Nephron (organoid): ENCODE measurements at regions not wholly inside any gene's neighbourhood (a gene's known extent, or its start where the extent isn't known, plus 50 kb on each side); places are given as distances from the start of the nearest gene placed in this dataset.

ENCODE experiments used
- H3K27ac Mint-ChIP-seq, 3 experiments: 2 replicates each; pipeline ENCODE4 v1.8.0; 2020; ENCODE audit warnings: mixed read lengths in 3 of 3, mild to moderate bottlenecking in 2 of 3, moderate library complexity in 1 of 3
- H3K27me3 Mint-ChIP-seq: 2 replicates; pipeline ENCODE4 v1.8.0; 2021; ENCODE audit warnings: low read depth, mild to moderate bottlenecking, moderate library complexity, mixed read lengths
- H3K36me3 Mint-ChIP-seq: 2 replicates; pipeline ENCODE4 v1.8.0; 2020; ENCODE audit warnings: low read depth, mixed read lengths
- H3K4me1 Mint-ChIP-seq: 2 replicates; pipeline ENCODE4 v1.8.0; 2020; ENCODE audit warnings: mixed read lengths
- H3K4me3 Mint-ChIP-seq, 3 experiments: 2 replicates each; pipeline ENCODE4 v1.8.0; 2020; ENCODE audit warnings: mild to moderate bottlenecking in 3 of 3, mixed read lengths in 3 of 3, moderate library complexity in 2 of 3
- H3K9me3 Mint-ChIP-seq: 2 replicates; pipeline ENCODE4 v1.8.0; 2020; ENCODE audit warnings: mixed read lengths
- TF ChIP-seq, protein P1 (sequence below), 3 experiments: fragments of 200-600 bp; sonication (generic); IDR thresholded peaks; one replicate each; pipeline ENCODE4 v1.5.0; 2021; ENCODE audit warnings: antibody characterized with exemption in 3 of 3; ENCODE audit not compliant: unreplicated experiment in 3 of 3

DNA sequence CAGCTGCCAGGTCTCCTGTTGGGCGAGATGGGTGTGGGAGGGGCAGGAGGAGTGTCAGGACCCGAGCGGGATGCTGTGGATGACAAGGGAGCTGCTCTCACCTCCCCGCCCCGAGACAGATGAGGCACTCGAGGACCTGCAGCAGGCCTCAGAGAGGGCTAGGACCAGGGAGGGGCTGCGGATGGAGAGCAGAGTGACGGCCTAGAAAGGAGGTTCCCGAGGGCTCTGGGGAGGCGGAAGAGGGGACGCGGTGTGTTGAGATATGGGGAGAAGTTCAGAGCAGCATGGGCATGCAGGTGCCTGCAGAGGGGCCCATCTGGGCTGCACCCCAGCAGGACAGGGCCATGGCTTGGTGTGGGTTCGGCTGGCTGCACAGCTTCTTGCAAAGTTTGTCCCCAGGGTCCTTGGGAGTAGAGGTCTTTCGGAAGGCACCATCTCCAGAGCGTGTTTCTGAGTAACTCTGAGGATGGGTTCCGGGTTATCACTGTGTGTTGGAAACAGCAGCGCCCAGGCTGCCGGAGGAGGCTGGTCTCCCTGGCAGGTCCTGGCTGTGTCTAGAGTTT lies 104.6 kb downstream of the PAX1 start:
- peaks cover 3% of the 10 kb centered on the region for H3K36me3 Mint-ChIP-seq
- TF ChIP-seq, protein P1, sequence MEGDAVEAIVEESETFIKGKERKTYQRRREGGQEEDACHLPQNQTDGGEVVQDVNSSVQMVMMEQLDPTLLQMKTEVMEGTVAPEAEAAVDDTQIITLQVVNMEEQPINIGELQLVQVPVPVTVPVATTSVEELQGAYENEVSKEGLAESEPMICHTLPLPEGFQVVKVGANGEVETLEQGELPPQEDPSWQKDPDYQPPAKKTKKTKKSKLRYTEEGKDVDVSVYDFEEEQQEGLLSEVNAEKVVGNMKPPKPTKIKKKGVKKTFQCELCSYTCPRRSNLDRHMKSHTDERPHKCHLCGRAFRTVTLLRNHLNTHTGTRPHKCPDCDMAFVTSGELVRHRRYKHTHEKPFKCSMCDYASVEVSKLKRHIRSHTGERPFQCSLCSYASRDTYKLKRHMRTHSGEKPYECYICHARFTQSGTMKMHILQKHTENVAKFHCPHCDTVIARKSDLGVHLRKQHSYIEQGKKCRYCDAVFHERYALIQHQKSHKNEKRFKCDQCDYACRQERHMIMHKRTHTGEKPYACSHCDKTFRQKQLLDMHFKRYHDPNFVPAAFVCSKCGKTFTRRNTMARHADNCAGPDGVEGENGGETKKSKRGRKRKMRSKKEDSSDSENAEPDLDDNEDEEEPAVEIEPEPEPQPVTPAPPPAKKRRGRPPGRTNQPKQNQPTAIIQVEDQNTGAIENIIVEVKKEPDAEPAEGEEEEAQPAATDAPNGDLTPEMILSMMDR (IDR thresholded peaks at IDR 0.05; ENCODE audit: unreplicated experiment in 3 of 3) = no peak
- no peak overlapping the region for H3K27ac Mint-ChIP-seq
- peaks cover 19% of the 10 kb centered on the region for H3K27me3 Mint-ChIP-seq
- H3K4me3 Mint-ChIP-seq = no peak overlapping the region
- peaks cover 7% of the 10 kb centered on the region for H3K9me3 Mint-ChIP-seq
- H3K4me1 Mint-ChIP-seq = peaks cover 4% of the 10 kb centered on the region

DNA sequence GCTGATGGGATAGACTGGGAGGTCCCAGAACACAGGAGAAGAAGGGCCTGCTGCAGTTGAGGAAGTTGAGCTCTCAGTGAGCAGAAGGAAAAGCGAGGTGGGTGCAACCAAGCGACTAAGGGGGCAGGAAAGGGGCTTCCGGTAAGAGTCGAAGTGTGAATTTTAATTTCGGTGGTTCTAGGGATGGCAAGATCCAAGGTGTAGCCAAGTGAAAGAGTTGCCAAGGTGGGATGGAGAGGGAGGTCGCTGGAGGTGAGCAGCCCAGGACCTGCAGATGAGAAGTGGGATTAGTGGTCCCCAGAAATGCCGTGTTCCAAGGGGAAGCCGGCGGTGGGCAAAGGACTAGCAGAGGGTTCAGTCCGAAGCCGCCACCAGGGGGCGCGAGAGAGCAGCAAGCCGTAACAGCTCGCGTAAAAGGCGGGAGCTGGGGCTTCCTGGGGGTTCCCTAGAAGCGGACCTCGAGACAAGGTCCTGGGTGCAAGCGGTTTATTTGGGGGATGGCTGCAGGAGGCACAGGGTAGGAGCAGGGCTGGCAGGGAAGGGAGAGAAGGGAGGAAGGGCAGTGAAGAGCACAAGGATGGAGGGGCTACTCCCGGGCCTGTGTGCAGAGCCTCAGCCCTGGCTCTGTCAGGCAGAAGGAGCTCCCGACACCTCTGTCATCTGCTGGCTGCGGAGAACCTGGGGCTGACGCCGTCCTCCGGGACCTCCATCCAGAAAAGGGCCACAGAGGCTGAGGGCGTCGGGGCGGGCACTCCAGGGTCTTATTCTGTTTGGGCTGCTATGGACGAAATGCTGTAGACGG lies 103.6 kb downstream of the PAX1 start:
- H3K36me3 Mint-ChIP-seq = peaks cover 3% of the 10 kb centered on the region
- H3K9me3 Mint-ChIP-seq = peaks cover 7% of the 10 kb centered on the region
- H3K27me3 Mint-ChIP-seq = peaks cover 19% of the 10 kb centered on the region
- peaks cover 6% of the 10 kb centered on the region for H3K4me1 Mint-ChIP-seq
- H3K27ac Mint-ChIP-seq = no peak overlapping the region
- TF ChIP-seq, protein P1 (IDR thresholded peaks at IDR 0.05; ENCODE audit: unreplicated experiment in 3 of 3) = peak; percentile 57 to 72 (median 70)
- no peak overlapping the region for H3K4me3 Mint-ChIP-seq

DNA sequence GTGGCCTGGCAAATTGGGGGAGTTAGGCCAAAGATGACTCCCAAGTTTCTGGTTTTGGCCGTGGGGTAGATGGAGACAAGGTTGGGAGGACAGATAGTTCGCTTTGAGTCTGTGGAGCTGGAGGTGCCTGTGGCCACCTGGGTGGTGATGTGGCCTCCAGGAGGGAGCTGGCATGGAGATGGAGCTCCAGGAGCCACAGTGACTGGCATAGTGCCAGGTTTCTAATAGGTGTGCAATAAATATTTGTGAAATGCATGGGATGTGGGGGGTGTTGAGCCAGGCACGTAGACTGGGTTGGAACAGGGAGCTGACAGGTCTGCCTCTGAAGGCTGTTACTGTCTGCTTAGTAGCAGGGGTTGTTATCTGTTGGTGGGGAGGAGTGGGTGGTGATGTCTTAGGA lies 102.7 kb downstream of the PAX1 start:
- H3K36me3 Mint-ChIP-seq = peaks cover 3% of the 10 kb centered on the region
- H3K27me3 Mint-ChIP-seq = peaks cover 22% of the 10 kb centered on the region
- H3K4me3 Mint-ChIP-seq = no peak overlapping the region
- TF ChIP-seq, protein P1 (IDR thresholded peaks at IDR 0.05; ENCODE audit: unreplicated experiment in 3 of 3) = no peak
- peaks cover 7% of the 10 kb centered on the region for H3K9me3 Mint-ChIP-seq
- H3K27ac Mint-ChIP-seq = no peak overlapping the region
- H3K4me1 Mint-ChIP-seq = peaks cover 6% of the 10 kb centered on the region

DNA sequence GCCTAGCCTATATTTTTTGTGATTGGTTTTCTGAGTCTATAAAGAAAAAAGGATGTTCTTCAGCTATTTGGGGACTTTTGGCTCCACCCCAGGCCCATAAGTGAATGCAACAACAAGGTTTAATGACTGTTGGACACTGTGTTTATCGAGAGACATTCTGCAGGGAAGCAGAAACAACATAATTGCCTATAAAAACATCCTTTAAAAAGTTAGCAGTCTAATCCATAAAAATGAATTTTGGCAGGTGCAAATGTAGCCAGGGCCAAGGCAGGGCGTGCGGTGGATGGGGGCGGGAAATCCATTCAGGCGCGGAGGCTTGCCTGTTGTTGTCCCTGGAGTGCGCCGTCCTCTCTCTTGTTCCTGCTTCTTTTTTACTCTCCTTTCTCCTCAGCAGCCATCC lies 99.3 kb downstream of the PAX1 start:
- Mint-ChIP-seq H3K4me1 (peaks cover 13% of the 10 kb centered on the region), H3K4me3 (no peak overlapping the region), H3K27me3 (peaks cover 17% of the 10 kb centered on the region), H3K27ac (no peak overlapping the region), H3K36me3 (peaks cover 3% of the 10 kb centered on the region), H3K9me3 (peaks cover 7% of the 10 kb centered on the region)
- TF ChIP-seq, protein P1 (IDR thresholded peaks at IDR 0.05; ENCODE audit: unreplicated experiment in 3 of 3) = no peak

DNA sequence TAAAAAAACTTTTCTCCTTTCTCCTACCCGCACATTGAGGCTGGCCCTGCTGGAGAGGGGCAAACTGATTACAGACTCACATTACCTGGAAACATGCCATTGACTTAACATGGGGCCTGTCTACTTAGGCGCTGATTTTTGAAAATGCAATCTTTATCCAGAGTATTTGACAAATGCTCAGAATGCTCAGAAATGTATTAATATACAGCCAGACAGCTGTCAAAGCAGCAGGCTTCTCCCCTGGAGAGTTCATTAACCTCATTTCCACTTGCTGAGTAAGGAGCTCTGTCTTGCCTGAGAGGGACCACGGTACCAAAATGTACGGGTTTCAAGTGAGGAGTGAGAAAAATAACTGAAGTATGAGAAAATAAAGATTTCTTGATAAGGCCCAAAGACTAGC lies 95.7 kb downstream of the PAX1 start:
- no peaks in the 10 kb centered on the region for H3K9me3 Mint-ChIP-seq
- H3K27ac Mint-ChIP-seq = no peak overlapping the region
- peaks cover 13% of the 10 kb centered on the region for H3K4me1 Mint-ChIP-seq
- H3K4me3 Mint-ChIP-seq = no peak overlapping the region
- H3K36me3 Mint-ChIP-seq = no peaks in the 10 kb centered on the region
- TF ChIP-seq, protein P1 (IDR thresholded peaks at IDR 0.05; ENCODE audit: unreplicated experiment in 3 of 3) = no peak
- H3K27me3 Mint-ChIP-seq = peaks cover 10% of the 10 kb centered on the region

DNA sequence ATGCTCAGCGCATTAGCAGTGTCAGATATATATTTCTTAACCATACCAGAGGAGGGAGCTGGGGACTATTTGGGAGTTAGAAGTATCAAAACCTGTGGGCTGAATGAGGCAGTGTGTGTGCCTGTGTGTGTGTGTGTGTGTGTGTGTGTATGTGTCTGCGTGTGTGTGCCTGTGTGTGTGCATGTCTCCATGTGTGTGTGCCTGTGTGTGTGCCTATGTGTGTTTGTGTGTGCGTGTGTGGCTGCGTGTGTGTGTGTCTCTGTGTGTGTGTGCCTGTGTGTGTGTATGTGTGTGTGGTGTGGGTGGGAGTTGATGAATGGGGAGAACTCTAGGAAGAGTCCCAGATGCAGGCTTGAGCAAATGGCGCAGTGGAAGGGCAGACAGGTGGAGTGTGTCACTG lies 92.9 kb downstream of the PAX1 start:
- H3K36me3 Mint-ChIP-seq = no peaks in the 10 kb centered on the region
- TF ChIP-seq, protein P1 (IDR thresholded peaks at IDR 0.05; ENCODE audit: unreplicated experiment in 3 of 3) = no peak
- H3K27ac Mint-ChIP-seq = no peak overlapping the region

More for the DNA sequence above, 92.9 kb downstream of the PAX1 start:
- Mint-ChIP-seq H3K4me1 (peaks cover 7% of the 10 kb centered on the region), H3K27me3 (peaks cover 8% of the 10 kb centered on the region), H3K4me3 (no peak overlapping the region), H3K9me3 (no peaks in the 10 kb centered on the region)
